T-helper 22 cell (primary cell): ENCODE measurements at regions not wholly inside any gene's neighbourhood (a gene's known extent, or its start where the extent isn't known, plus 50 kb on each side); places are given as distances from the start of the nearest gene placed in this dataset.
"Not testable (repeated sequence)": the region's sequence is repeated elsewhere in the genome, so short reads cannot be mapped to it uniquely, and the experiment has no call there.

ENCODE experiments used
- DNase-seq: peaks from one replicate; pipeline ENCODE4 v3.0.0-alpha.2; 2020; ENCODE audit warnings: low read depth

DNA sequence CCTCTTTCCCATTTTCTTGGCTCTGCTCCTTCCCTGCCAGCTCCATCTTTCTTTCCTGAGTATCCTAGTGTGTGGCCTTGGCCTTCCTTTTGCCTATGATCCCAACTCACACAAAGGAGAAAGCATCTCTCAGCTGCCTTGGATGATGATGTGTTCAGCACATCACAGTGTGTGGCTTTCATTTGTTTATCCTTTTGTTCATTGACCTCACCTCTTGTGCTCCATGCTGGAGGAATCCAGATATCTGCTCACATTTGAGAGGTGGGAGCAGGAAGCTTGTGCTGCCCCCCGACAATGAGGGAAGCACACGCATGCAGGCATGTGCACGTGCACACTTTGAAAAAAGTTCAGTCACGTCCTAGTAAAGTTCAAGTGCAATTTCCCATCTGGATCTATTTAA, 131.0 kb downstream of the SMIM20 start:
- DNase-seq = no peak

DNA sequence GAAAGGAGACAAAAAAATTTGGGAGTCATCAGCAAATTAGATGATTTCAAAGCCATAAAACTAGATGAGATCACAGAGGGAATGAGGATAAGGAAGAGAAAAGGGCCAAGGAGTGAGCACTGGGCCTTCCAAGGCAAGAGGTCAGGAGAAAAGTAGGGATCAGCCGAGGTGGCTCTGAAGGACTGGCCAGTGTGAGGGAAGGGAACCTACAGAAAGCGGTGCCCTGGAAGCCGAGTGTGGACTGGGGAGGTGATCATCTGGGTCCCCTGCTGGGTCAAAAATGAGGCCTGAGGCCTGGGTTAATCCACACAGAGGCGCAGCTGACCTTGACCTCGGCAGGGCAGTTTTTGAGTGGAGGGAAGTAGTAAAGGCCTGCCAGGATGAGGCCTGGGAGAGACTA, 133.8 kb downstream of the SMIM20 start:
- DNase-seq = no peak

- DNase-seq = no peak
These were observed 134.4 kb downstream of the SMIM20 start for GRCh38 chr4:26048378-26048882.

GRCh38 chr4:26048950-26049349, 134.9 kb downstream of the SMIM20 start:
- DNase-seq = no peak

DNA sequence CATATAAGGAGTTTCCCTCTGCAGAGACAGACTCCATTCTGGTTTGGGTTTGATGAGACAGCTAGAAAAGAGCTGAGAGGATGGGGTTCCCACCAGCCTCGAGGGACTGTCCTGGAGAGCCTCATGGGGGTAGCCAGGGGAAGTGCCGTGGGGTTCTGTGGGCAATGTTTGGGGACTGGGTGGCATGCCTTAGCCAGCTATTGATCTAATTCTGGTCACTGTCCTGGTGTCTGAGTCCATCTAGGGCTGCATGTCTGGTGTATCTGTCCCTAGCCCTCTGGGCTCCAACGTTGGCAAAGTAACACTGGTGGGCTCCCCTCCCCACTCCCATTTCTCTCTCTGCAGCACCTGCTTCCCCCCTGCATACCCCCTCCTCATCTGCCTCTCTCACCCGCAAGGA, 135.4 kb downstream of the SMIM20 start:
- DNase-seq = no peak

DNA sequence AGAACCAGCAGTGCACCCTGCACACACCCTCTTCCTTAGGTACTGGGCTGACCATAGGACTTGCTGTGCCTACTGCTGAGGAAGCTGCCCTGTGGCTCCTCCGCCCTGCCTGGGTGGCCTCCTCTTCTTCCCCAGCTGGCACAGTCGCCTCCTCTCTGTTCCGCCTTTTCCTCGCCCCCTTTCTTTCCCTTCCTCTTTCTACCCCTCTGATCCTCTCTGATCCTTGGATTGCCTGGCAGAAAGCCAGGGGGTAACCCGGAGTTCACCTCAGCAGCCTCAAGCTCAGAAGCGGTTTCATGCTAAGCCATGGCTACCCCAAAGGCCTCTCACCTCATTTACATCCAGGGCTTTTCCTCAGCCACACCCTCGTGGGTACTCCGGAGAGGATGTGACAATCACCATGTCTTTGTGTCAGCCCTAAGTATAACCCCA, 136.2 kb downstream of the SMIM20 start:
- DNase-seq = no peak

DNA sequence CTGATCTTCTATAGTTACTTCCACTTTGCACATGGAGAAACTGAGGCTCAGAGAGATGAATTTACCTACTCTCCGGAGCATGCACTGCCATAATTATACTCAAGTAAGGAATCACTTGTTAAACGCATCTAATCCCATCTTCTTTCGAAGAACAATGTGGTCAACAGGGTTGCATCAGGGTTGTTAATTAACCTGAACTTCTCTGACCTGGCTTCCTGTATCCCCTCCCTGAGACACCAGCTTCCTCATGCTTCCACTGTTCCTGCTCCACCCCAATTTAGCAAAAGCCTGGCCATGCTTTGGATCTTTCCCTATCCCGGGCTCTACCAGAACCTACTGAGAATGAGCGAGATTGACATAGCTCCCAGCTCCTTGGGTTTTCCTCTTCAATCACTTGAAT, 136.7 kb downstream of the SMIM20 start:
- DNase-seq = no peak

GRCh38 chr4:26051240-26051639, 137.2 kb downstream of the SMIM20 start:
- no peak for DNase-seq

DNA sequence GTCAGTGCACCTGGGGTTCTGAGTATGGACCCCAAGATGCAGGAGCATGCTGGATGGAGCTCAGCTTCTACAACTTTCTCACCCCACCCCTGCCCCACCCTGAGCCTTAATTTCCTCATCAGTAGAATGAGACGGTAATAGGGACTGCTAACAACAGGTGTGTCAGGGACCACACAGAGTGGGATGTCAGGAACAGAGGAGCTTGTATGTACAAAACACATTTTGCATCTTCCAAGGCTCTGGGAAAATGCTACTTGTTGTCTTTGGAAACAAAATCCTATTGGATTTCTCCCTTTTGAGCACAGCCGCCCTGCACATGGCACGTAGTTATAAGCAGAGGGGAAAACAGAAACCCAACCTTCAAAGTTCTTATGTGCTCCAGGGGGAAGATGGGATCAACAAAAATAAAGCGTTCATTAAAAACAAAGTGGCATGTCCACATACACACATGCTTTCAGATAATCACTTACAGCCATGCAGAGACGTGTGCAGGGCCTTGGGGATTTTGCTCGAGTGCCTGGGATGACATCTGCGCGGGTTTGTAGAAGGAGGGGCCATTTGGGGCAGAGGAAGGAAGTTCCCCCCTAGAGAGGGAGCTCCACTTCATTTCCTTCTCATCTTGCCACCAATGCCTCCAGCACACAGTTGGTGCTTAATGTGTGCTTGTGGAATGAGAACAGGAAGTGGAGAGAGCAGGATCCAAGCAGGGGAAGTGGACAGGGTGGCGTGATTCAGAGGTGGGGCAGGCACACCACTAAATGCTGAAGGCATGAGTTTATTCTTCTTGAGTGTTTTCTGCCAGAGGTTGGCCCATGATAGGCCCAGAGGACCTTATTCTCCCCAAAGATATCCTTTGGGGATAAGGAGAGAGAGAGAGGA, 138.9 kb downstream of the SMIM20 start:
- no peak for DNase-seq

- no peak for DNase-seq
These were observed 139.7 kb downstream of the SMIM20 start for GRCh38 chr4:26053761-26054160.

GRCh38 chr4:26055855-26056254, 141.8 kb downstream of the SMIM20 start:
- no peak for DNase-seq

GRCh38 chr4:26056406-26056805, 142.4 kb downstream of the SMIM20 start:
- no peak for DNase-seq

GRCh38 chr4:26057839-26058238, 143.8 kb downstream of the SMIM20 start:
- DNase-seq = not testable (repeated sequence)

- DNase-seq = no peak
These were observed 144.5 kb downstream of the SMIM20 start for GRCh38 chr4:26058537-26058936.

- no peak for DNase-seq
These were observed 145.6 kb downstream of the SMIM20 start for GRCh38 chr4:26059391-26060154.

- DNase-seq = no peak
These were observed 146.3 kb downstream of the SMIM20 start for GRCh38 chr4:26060286-26060685.

DNA sequence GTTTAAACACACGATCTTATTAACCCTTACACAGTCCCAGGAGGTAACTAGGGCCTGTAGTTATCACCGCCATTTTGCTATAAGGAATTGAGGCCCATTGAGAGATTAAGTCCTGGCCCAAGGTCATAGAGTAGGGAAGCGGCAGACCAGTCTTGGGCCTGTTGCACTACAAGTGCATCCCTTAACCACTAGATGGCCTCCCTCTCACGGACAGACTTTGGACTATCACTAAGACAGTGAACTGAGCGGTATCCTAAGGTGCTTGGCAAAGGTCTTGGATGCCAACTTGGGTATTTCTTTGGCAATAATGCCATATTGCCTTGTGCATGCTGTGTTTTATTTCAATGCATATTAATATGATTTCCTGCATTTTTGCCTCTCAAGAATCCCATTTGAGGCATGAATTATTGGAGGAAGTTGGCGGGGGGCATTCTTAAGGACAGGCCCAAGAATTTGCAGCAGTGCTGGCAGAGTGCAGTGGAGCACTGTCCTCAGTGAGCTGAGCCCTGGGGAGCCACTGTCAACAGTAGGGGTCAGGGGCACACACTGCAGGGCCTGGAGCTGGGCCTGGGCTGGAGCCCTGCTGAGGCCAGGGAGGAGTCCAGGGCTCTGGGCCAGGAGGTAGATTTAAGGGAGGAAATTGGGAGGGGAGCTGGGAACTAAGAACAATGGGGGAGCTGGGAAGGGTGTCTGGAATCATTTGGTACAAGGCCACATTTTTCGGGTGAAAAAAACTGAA, 147.4 kb downstream of the SMIM20 start:
- DNase-seq = no peak

- DNase-seq = no peak
These were observed 148.2 kb downstream of the SMIM20 start for GRCh38 chr4:26062215-26062614.

DNA sequence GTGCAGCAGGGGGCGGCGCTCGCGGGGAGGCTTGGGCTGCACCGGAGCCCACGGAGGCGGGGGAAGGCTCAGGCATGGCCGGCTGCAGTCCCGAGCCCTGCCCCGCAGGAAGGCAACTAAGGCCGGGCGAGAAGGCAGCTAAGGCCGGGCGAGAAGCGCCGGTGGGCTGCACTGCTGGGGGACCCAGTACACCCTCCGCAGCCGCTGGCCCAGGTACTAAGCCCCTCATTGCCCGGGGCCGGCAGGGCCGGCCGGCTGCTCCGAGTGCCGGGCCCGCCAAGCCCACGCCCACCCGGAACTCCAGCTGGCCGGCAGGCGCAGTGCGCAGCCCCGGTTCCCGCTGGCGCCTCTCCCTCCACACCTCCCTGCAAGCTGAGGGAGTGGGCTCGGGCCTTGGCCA, 150.0 kb downstream of the SMIM20 start:
- not testable (repeated sequence) for DNase-seq

- no peak for DNase-seq
These were observed 151.8 kb downstream of the SMIM20 start for GRCh38 chr4:26065833-26066232.

DNA sequence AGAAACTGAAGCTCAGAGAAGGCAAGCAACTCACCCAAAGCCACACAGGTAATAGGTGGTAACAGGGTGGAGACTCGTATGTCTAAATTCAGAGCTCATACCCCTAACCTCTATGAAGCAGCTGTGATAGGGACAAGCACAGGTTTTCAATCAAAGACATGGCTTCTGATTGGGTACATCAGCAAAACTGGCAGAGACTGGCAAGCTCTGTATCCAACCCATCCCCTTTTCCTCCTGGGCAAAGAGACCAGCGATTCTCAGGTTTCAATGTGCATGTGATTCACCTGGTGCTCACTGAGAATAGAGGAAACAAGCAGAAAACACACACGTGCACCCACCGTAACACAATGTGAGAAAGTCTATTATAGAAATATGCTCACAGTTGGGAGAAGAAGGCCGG, 153.0 kb downstream of the SMIM20 start:
- DNase-seq = no peak

- DNase-seq = no peak
These were observed 155.2 kb downstream of the SMIM20 start for GRCh38 chr4:26069218-26069617.
